GM19467 (cell line): ENCODE measurements at regions not wholly inside any gene's neighbourhood (a gene's known extent, or its start where the extent isn't known, plus 50 kb on each side); places are given as distances from the start of the nearest gene placed in this dataset.

Experiments used
- ATAC-seq: cut with Tn5 transposase; IDR thresholded peaks from one replicate; pipeline ENCODE4 v1.9.1; 2021; ENCODE audit warnings: mild to moderate bottlenecking, moderate library complexity; ENCODE audit not compliant: unreplicated experiment

DNA sequence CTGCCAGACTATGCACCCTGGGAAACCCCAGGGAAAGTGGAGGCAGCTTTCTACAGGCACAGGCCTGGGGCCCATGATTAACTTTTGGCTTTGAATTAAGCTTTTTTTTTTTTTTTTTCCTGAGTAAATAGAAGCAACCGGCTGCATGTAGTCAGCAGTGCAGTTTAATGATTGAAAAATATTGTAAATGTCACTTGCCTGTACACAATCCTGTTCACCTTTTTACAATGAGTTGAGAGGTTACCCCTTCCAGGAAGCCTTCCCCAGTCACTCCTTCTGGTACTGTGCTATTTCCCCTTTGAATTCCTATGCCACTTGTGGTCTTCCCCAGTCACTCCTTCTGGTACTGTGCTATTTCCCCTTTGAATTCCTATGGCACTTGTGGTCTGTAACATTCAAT is 475.6 kb downstream of the TDRD15 start:
- ATAC-seq = no peak

DNA sequence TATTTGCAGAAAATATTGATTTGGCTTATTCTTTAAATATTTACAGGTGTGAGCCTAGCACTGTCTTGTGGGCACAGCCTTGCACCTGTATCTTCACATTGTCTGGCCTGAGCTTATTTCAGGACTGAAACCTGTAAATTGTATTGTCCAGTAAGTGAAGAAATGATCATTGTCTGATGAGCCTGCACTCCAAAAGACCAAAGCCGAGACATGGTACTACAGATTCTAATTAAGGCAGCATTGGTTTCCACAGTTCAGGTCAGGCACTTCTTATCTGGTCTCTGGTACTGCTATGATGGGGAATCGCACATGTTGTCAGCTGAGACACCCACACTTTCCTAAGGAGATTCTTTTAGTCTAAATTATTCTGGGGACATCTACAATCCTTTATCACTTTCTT is 479.0 kb downstream of the TDRD15 start:
- ATAC-seq = no peak

DNA sequence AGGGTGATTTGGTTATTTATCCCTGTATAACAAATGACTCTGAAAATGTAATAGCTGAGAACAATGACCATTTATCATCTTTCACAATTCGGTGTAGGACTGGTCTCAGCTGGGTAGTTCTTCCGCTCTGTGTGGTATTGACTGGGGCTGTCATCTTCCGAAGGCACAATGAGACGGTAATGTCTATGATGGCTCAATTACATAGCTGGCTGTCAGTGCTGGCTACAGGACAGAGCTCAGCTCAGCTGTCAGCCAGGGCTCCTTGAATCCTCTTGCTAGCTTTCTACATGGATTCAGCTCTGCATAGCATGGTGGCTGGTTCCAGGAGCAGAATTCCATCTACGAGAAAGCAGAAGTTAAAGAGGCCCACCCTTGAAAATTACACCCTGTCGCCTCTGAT is 483.8 kb downstream of the TDRD15 start:
- ATAC-seq = no peak

DNA sequence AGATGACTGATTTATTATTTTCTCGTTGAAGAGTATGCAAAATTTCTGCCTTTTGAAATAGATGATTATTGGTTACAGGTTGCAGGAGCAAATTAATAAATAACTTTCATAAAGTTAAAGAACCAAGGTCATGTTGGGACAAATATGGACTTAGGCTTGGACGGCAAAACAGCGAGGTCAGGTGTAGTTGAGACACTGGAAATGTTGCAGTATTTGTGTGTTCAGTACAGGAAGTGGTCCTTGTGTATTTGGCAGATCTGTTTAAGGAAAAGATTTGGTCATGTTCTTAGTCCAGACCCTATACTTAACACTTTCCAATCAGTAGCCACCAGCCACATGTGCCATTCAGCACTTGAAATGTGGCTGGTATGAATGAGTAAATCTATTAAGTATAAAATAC is 486.5 kb downstream of the TDRD15 start:
- ATAC-seq = no peak

DNA sequence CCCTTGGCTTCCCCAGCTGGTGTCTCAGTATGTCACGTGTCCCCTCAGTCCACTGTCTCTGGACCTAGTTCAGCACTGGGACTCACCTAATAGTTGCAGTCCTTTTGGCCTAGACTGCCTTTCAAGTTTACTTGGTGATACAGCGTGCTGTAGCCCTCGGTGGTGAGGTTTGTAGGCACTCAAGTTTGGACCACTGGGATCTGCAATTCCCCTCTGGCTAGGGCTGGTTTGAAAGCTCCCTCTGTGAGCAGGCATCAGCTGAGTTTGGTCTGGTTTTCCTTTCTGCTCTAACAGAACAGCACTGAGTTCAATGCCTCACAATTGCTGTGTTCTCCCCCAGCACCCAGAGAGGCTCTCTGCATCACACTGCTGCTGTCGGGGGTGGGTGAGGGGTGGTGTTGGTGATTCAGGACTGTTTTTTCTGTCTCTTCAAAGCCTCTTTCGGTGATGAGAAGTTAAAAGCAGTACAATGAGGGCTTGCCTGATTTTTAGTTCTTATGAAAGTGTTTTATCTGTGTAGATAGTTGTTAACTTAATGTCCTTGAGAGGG is 494.2 kb downstream of the TDRD15 start:
- ATAC-seq = no peak

- no peak for ATAC-seq
Observed at GRCh38 chr2:21620771-21621170, 497.0 kb downstream of the TDRD15 start.

- no peak for ATAC-seq
Observed at GRCh38 chr2:21627938-21628337, 504.2 kb downstream of the TDRD15 start.

DNA sequence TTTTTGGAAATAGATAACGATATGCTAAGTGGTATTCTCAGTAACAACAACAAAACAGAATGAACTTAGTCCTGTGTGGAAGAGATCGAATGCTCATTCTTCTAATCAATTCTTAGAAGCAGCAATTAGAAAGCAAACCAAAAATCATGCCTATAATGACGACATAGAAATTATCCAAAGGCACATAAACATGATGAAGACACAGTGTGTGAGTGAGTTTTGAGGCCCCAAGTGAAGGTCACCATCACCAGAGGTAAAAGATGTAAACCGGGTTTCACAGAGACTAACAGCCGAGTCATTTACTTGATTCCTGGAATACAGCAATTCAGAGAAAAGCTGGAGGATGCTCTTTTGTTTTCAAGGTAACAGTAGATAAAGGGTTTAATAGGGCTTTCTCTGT is 509.2 kb downstream of the TDRD15 start:
- no peak for ATAC-seq

- no peak for ATAC-seq
Observed at GRCh38 chr2:21633466-21633865, 509.7 kb downstream of the TDRD15 start.

GRCh38 chr2:21633911-21634310 is 510.1 kb downstream of the TDRD15 start:
- no peak for ATAC-seq

GRCh38 chr2:21640046-21640445 is 516.3 kb downstream of the TDRD15 start:
- no peak for ATAC-seq

GRCh38 chr2:21642647-21643046 is 518.9 kb downstream of the TDRD15 start:
- ATAC-seq = no peak

DNA sequence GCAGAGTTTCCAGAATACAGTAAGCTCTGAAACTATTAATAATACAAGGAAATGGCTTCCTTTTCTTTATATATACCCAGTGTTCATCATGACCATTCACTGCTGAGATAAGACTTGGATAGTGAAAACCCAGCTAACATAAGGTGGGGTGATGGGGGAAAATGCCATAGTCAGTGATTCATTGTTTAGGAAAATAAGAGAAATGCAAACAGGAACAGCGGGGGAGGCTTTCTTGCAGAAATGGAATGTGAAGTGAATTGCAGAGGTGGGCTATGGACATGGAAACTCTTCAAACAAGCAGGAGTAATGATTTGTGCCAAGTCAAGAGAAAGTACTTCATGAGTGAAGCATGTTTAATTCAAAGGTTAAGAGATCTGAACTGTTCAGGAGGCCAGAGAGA is 519.4 kb downstream of the TDRD15 start:
- no peak for ATAC-seq

DNA sequence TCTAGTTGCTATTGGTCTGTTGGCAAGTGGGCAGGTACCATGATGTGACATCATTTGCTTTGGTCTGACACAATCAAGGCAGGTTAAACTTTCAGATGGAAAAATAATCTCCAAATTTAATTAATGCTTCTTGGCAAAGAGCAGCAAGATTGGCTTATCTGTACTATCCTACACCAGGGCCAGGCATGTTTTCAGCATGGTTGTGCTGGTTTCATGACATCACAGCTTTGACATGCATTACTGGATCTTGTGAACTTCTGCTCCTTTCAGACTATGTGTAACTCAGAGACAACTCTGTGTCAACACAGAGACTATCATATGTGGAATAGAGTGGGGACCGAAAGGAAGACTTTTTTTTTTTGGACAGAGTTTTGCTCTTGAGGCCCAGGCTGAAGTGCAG is 520.5 kb downstream of the TDRD15 start:
- no peak for ATAC-seq

DNA sequence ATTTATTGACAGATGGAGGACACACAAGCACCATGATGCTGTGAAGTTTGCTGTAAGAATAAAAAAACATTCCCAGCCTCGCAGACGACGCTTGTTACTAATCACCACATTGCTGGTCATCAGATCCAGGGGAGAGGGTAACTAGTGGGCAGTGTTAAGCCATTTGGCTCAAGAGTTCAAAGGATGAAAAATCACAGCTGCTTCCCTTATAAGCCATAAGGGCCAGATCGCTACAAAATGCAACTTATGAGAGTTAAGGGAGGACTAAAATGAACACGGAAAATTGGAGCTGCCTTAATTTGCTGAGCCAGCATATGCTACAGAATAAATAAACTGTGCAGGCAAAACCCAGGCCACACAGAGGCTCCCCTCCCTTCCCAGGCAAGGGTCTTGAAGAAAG is 522.6 kb downstream of the TDRD15 start:
- no peak for ATAC-seq

DNA sequence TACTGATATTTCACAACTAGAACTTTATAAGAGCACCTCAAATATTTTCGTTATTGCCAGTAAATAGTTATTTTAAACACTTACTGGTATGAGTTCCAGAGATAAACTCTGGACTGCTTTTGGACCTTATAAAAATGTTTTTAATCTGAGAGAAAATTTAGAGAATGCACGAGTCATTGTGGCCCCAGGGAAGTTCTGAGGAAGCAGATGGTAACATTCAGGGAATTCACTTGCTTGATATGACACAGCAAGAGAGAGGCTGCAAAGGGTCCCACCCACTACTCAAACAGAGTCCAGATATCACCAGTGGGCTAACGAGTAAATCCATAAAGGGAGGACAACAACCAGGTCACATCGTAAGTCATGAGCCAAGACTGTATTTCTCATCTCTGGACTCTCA is 526.8 kb downstream of the TDRD15 start:
- no peak for ATAC-seq

DNA sequence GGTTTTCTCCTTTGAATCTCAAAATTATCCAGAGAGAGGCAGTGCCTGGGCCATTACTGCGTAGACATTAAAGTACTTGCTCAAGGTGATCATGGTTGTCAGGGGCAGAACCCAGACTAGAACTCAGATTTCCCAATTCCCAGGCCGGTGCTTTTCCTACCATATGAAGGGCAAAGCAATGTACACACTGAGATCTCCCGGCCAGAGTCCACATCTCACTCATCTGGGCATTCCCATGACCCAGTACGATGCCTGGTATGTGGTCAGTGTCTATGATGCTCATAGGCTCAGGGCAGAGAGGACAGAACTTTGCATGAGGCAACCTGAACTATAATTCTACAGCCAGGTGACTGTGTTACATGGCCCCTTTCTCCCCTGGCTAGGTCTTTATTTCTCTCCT is 531.4 kb downstream of the TDRD15 start:
- ATAC-seq = no peak

GRCh38 chr2:21656330-21657075 is 532.7 kb downstream of the TDRD15 start:
- no peak for ATAC-seq

GRCh38 chr2:21657445-21657844 is 533.7 kb downstream of the TDRD15 start:
- ATAC-seq = no peak

GRCh38 chr2:21658269-21658668 is 534.5 kb downstream of the TDRD15 start:
- no peak for ATAC-seq

- ATAC-seq = no peak
Observed at GRCh38 chr2:21658907-21659477, 535.2 kb downstream of the TDRD15 start.

GRCh38 chr2:21664083-21664482 is 540.3 kb downstream of the TDRD15 start:
- ATAC-seq = no peak

- no peak for ATAC-seq
Observed at GRCh38 chr2:21667638-21668037, 543.9 kb downstream of the TDRD15 start.
